ENCODE measurements at regions not wholly inside any gene's neighbourhood (a gene's known extent, or its start where the extent isn't known, plus 50 kb on each side); places are given as distances from the start of the nearest gene placed in this dataset.

GRCh38 chr2:173667415-173667814, 297.8 kb downstream of the SP3 start:
- H3K4me1 Mint-ChIP-seq, result peaks cover 16 to 17% of the 10 kb centered on the region in 2 experiments
- H3K23me2 ChIP-seq (ENCODE audit: insufficient read length, low read depth, low read length, poor library complexity, severe bottlenecking), result no peaks in the 10 kb centered on the region
- no peaks in the 10 kb centered on the region for H3K36me3 Mint-ChIP-seq (ENCODE audit: insufficient read depth in 1 of 3, low read depth in 3 of 3)
- H3K9me3 ChIP-seq (ENCODE audit: control insufficient read depth, low read depth, low read length), result no peaks in the 10 kb centered on the region
- no peaks in the 10 kb centered on the region for H4K20me1 ChIP-seq (ENCODE audit: control insufficient read depth, insufficient read depth, insufficient read length)
- H3K27ac ChIP-seq (ENCODE audit: insufficient read length, low read depth, low read length), result no peak overlapping the region
- TF ChIP-seq CTCF (conservative IDR thresholded peaks at IDR 0.05), result no peak
- no peak overlapping the region for H3K9ac ChIP-seq (ENCODE audit: extremely low read depth, insufficient read length, low read length)
- WGBS (ENCODE audit: extremely low coverage, insufficient read length, low lambda C conversion rate), result no CpG with 5 or more reads among the region's 2 CpGs
- H3K27ac Mint-ChIP-seq, result peak overlapping the region in 1 of 3 experiments; percentile 32; a peak in 1 of 7 replicates
- H3K4ac ChIP-seq (ENCODE audit: low read depth, low read length), result no peak overlapping the region
- no peaks in the 10 kb centered on the region for H3K27me3 ChIP-seq (ENCODE audit: insufficient read depth, low read length)
- no peak overlapping the region for H3K4me3 Mint-ChIP-seq
- H2BK5ac ChIP-seq (ENCODE audit: insufficient read length, low read length), result no peak overlapping the region
- no peaks in the 10 kb centered on the region for H3K9me3 Mint-ChIP-seq
- H3K79me1 ChIP-seq (ENCODE audit: insufficient read depth, low read depth, low read length, poor library complexity, severe bottlenecking), result no peaks in the 10 kb centered on the region
- no peaks in the 10 kb centered on the region for H3K27me3 Mint-ChIP-seq (ENCODE audit: low read depth)
- DNase-seq, result no peak
- no peak overlapping the region for H3K14ac ChIP-seq (ENCODE audit: insufficient read depth, low read length)
- no peak overlapping the region for H3K56ac ChIP-seq (ENCODE audit: insufficient read length, low read depth, low read length)
- no peaks in the 10 kb centered on the region for H3K79me2 ChIP-seq (ENCODE audit: insufficient read depth, low read length)
- H2BK12ac ChIP-seq (ENCODE audit: insufficient read length, low read depth, low read length), result no peak overlapping the region
- H2BK120ac ChIP-seq (ENCODE audit: low read depth, low read length, poor library complexity, severe bottlenecking), result no peak overlapping the region
- H3K23ac ChIP-seq (ENCODE audit: insufficient read length, low read depth, low read length), result no peak overlapping the region
- H2AK5ac ChIP-seq (ENCODE audit: insufficient read length, low read length), result no peak overlapping the region
- H3K18ac ChIP-seq (ENCODE audit: insufficient read length, low read depth, low read length), result no peak overlapping the region
- no peak overlapping the region for H3T11ph ChIP-seq (ENCODE audit: low read length)
- no peak overlapping the region for H4K8ac ChIP-seq (replicated peaks; ENCODE audit: insufficient read length, low read depth, low read length)
- no peak overlapping the region for H4K5ac ChIP-seq (ENCODE audit: insufficient read length, low read depth, low read length)
- no peak overlapping the region for H4K91ac ChIP-seq (ENCODE audit: insufficient read length, low read depth, low read length)
- no peak overlapping the region for H2BK15ac ChIP-seq (ENCODE audit: low read depth, low read length)
- no peaks in the 10 kb centered on the region for H3K4me1 ChIP-seq (ENCODE audit: insufficient read depth, low read length)
- H3K4me2 ChIP-seq (ENCODE audit: insufficient read depth, insufficient read length, low read length), result no peak overlapping the region
- no peak overlapping the region for H2AFZ ChIP-seq (ENCODE audit: low read length)
- no peak overlapping the region for H2BK20ac ChIP-seq (ENCODE audit: low read depth, low read length, poor library complexity, severe bottlenecking)
